ENCODE measurements at regions not wholly inside any gene's neighbourhood (a gene's known extent, or its start where the extent isn't known, plus 50 kb on each side); places are given as distances from the start of the nearest gene placed in this dataset.
A peak's percentile ranks its signal among the peaks of the same experiment; 100 is the strongest.

DNA sequence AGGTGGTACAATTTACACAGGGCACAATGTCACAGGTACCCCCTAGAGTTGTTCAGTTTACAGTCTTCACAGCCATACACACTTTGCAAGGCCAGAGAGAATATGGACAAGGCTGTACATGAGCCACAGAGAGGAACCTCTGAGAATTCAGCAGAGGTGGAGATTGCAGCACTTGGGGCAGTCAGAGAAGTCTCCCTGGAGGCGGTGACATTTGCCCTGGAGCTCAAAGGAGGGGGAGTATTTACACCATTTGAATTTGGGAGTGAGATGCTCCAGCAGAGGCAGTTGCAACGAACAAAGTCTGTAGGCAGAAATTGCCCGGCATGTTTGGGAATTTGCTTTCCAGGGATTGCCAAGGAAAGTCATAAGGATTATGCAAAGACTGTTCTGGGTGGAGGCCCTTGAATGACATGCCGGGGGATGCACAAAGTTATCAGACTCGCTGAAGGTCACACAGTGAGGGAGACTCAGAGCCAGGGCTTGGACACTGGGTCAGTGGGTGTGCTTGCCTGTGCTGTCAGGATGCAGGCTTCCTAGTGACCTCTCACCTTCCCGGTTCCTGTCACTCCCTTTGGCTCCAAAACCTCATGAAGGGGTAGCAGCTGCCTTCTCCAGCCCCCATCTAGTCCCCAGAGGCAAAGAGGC lies 160.7 kb upstream of the PCBD1 start:
- no peak for DNase-seq

DNA sequence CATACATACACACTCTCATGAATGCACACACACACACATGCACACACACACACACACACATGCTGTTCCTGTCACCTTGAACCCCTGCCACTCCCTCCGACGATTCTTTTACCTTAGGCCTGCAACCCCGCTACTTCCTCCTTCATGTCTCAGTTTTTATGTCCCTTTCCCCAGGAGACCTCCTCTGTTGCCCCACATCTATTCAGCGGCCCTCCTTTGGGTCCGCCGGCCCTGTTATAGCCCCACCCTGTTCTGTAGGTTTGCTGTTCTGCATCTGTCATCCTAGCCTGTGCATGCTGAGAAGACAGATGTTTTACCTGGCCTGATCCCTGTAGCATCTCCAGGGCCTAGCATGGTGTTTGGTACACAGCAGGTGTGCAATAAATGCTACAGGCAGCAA lies 161.6 kb upstream of the PCBD1 start:
- no peak for DNase-seq

DNA sequence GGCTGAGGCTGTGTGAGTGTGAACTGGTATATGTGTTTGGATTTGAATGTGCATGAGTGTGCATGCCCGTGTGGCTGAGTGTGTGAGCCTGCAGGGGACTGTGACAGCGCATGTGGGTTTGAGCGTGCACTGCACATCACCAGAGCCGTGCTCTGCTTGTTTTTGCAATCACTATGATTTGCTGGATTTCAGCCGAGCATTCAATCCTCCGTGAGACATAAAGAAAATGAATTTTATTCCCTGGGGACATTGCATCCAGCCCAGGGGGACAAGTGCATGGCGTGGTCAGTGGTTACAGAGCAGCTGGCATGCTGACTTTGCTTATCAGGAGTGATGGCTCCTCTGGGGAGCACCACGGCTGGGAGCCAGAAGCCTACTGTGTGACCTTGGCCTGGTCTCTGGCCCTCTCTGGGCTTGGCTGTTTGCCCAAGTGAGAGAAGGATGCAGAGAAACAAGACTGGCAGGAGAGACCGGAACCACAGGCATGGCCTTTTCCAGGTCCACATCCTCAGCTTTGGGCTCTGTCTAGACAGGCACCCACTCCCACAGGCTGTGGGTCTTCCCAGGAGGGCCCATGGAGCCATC lies 160.2 kb upstream of the UNC5B start:
- DNase-seq: no peak

DNA sequence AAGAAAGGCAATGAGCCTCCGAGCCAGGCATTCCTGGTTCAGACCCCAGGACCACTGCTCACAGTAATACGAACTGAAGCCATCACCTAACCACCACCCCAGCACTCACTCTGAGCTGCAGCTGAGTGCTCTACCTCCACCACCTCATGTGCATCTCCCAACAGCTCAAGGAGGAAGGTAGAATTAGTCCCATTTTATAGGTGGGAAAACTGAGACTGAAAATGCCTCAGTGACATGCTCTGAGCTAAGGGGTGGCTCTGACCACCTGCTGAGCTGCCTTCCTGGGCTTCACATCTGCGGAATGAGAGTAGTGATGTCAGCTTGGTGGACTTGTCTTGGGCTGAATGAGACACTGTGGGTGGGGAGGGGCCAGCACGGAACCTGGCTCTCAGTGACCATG lies 159.7 kb upstream of the UNC5B start:
- no peak for DNase-seq

DNA sequence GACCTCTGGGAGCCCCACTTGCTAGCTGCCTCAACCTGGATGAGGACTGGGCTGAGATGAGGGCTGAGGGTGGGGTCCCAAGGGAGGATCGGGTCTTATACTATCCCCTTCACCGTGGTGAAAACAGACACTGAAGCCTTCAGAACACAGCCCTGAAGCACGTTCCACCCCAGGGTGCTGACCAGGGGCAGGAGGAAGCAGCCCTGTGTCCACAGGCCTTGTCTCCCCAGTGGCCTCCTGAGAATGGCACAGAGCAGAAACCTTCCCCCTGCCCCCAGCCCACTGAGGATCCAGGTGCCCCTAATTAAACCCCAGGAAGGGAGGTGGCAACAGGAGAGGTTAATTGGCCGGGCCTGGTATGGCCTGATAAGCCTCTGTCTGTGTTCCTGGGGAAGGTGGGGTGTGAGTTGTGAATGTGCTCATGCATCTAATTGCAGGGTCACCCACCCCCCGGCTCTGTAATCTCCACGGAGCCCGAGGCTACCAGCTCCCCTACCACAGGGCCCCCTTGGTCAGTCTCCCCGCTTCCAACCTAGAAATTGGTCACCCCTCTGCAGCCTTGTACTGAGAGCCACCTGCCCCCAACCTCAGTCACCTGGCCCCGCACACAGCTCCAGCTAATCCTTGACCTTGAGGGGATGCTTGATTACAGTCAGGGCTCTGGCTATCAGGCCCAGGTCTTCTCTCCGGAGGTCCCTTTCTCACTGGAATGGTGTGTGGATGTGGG lies 159.0 kb upstream of the UNC5B start:
- DNase-seq: no peak

DNA sequence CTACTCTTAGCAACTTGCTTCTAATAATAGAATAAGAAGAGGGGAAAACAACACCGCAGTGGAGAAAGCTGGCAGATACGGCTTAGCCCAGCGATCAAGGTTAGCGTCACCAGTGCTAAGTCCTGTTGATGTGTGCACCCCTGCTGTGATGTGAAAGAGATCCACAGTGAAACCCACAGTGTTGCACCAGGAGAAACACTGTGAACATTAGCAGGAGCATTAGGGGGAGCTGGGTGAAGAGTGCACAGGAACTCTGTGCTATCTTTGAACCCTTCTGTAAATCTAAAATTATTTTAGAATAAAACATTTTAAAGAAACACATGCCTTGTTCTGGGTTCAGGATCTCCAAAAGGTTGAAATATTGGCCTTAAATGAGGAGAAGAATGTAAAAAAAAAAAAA lies 154.1 kb upstream of the UNC5B start:
- DNase-seq: no peak

DNA sequence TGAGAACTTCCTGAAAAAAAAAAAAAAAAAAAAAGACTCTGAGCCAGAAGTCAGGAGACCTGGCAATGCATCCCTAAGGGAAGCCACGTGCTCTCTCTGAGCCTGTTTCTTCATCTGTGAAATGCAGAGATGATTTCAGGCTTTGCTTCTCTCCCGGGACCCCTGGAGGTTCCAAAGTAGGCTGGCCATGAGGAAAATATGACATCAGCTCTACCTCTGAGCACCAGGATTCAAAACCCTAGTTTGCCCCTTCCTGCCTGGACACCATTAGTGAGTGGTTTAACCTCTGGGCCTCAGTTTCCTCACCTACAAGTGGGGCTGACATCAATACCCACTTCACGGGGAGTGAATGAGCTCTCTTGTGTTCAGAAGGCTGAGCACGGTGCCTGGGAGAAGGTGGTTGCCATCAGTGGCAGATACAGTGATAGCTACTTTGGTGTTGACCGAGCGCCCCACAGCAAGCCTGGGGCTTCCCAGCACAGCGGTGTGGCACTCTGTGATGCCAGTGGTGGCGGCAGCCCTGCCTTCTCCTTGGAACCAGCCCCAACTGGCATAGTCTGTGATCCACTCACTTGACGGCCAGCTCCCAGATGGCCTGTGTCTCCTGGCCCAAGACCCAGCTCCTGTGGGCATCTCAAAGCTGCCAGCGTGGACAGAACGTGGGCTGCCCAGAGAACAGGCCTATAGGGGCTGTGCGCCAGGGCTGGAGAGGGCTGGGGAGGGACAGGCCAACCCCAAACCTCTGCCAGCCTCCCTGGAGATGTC lies 153.1 kb upstream of the UNC5B start:
- peak in 4 of 14 donors; percentile 10 to 87 (median 26) for DNase-seq

DNA sequence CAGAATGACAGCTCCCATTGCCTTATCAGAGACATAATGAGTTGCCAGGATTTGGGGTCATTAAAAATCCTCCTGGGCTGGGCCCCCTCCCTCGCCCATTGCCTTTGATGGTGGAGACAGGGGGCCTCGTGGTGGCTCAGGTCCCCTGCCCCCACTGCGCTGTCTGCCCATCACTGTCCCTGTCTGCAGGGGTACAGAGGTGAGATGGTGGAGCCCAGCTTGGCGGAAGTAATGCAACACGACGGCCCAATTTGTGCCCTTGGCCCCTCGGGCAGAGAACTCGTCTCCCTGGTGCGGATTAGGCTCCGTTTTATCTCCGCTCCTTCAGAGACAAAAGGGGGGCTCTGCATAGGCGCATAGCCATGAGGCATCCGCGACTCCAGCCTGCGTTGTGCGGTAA lies 152.4 kb upstream of the UNC5B start:
- DNase-seq: no peak

DNA sequence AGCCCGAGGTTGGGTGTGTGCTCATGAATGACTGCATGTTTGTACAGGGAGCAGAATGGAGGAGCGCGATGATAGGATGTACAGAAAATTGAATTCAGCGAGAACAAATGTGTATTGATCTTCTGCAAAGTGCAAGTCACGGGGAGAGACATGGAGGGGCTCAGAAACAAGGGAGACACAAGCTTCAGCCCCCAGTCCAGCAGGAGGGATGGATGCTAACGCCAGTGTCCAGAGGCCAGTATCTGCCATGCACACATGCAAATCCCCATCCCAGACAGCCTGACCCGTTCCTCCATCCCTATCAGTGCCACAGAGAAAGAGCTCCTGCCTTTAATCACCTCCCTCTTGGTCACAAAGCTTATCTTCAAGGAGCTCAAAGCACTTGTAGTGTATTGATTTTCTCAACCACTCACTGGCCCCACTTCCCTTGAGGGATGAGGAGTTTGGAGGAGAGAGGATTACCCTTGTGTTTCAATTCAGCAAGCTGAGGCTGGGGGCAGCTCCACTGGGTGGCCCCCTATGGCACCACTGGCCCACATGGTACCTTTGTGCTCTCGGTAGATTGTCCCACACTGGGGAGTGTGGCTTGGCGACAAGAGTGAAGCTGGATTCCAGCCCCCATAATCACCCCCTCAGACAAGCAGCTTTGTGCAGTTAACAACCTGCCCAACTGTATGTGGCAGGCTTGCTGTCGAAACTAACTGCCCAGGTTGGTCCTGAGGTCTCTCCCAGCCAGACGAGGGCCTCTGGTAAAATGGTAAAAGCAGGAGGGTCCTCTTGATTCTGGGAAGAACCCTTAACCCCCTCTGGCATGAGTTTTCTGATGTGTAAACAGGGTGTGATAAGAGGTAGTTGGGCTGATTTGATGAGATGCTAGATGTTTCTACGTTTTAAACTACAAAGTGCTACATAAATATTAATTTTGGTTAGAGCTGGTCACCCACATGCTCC lies 151.6 kb upstream of the UNC5B start:
- no peak for DNase-seq

DNA sequence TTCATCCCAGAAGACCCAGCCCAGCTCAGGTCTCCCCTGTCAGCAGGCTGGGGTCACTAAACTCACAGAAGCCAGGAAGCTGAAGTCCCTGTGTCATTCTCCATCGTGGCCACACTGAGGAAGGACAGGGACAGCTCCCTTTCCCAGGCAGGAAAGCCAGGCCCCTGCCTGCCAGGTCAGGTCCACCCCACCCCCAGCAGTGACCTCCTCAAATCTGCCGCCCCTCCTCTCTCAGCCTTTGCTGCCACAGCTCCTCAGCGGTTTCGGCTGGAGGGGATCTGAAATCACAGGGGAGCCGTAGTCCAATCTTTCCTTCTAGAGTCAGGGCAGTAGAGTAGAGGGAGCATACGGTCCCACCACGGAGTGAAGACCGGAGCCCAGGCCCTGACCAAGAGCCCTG lies 150.9 kb upstream of the UNC5B start:
- DNase-seq: no peak

DNA sequence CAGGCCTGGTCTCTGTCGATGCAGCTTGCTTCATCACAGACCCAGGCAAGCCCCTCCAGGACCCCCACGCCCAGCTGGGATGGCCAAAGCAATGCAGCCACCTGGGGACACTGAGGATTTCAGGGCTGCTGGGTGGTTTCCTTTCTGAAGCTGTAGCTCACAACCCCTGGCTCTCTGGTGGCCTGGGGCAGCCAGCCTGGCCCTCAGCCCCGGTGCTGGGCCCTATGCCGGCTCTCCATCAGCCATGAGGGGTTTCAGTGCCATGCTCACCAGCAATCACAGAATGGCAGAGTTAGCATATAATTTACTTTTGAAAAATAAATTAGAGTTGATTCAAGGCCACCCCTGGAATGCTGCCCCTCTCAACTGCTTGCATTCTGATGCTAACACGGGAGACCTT lies 150.2 kb upstream of the UNC5B start:
- no peak for DNase-seq

DNA sequence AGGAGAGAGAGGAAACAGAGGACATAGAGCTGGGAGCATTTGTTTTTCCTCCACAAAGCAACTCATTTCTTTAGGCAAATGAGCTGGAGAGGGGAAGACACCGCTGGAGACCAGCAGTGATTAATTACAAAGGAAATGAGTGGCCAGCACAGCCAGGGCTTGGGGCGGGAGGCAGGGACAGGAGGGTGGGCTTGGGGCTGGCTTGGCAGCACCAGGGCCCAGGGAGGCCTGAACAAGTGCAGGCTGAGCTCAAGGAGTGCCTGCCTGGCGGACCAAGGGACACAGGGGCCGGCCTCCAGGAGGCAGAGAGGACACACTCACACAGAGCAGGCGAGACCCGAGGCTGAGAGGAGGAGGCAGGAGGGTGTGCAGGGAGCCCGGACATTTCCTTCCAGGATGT lies 149.0 kb upstream of the UNC5B start:
- no peak for DNase-seq

DNA sequence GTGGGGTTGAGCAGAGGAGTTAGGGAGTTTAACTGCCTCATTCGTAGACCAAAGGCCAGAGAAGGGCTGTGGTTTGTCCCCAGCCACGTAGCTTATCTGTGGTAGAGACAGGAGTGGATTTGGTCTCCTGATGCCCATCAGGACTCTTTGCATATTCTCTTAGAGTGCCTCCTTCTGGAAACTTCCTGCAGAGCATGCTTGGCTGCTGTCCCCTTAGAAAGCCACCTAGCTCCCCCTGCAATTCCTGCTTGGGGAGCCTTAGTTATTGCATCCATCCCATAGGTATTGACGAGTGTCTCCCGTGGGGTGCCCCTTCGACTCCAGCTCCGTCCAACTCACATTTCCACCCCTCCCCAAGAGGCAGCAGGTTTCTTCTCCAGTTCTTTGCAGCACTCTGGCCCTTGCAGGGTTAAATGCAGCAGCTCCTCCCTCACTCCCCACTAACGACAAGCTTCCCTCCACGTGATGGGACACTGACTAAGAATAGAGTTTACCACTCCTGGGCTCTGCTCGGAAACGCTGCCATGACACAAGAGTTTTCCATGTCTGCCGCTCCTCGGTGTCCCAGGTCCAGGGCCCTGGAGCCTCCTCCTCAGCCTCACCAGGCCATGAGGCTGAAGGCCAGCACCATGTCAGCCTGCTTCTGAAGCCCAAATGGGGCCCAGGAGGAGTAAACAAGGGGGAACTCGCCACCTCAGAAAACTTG lies 147.8 kb upstream of the UNC5B start:
- no peak for DNase-seq

DNA sequence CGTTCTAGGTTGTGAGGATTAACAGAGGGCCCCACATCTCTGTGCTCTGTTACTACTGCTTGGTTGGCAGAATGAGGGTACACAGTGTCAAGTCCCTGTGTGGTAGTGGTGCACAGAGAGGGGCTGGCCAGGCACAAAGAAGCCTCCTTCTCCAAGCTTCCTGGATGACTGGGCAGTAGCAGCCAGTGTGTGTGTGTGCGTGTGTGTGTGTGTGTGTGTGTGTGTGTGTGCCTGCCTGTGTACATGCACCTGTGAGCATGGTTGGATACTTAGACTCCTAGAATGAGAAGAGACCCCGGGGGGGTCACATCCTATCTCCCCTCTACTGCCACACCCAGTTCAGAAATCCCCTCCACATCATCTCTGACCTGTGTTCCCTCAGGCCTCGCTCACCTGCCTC lies 146.7 kb upstream of the UNC5B start:
- DNase-seq: no peak

DNA sequence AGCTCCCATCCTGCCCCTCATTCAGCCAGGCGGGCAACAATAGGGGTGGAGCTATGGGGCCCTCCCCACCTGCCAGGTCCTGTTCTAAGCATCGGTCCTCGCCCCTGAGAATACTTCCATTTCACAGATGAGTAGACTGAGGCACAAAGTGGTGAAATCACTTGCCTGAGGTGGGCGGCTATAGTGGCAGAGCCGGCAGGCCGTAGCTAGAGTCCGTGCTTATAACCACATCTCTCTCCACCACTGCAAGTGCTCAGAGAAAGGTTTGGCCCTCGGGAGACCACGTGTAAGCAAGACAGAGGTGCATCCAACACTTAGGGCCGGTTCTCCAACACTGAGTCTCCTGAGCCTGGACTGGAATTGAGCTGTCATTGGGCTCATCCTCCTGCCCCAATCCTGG lies 145.8 kb upstream of the UNC5B start:
- DNase-seq: no peak

DNA sequence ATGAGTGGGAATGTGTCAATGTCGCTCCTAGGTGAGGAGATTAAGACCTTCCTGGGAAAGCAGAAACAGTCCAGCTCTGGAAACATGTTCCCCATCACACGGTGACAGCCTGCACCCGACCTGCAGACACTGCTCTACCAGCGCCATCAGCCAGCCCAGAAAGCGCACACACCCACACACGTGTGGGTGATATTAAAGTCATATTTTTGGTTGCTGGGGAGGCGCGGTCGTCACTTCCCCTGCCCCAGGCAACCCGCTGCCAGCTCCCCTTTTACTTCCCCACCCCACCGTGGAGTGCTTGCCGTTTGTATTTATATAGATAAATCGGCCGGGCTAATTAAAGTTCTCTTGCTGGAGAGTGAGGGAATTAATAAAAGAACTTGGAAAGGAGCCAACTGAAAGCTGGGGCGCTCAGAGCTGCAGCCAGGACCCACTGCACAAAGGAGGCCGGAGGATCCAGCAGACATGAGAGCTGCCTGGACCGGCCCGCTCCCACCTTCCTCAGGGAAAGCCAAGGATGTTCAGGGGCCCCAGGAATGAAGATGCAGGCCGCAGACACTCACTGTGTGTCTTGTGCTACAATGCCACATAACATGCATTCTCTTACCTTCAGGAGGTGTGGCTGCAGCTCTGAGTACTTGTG lies 145.2 kb upstream of the UNC5B start:
- DNase-seq: no peak

DNA sequence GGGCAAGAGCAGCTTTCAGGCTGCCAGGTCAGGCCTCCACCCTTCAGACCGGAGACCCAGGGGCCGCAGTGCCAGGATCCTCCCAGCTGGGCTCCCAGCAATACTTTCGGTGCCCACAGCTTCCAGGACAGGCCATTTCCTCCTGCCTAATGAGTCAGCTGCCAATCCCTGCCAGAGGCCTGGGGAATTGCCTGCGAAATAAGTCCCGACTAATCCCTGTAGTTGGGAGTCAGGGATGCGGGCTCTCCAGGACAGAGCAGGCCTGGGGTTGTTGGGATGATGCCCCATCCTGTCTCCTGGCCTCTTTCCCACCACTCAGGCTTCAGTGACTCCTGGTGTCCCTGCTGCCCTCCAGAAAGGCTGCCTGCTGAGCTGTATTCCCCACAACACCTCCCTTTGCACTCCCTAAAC lies 143.5 kb upstream of the UNC5B start:
- peak in 10 of 14 donors; percentile 13 to 94 (median 50) for DNase-seq

DNA sequence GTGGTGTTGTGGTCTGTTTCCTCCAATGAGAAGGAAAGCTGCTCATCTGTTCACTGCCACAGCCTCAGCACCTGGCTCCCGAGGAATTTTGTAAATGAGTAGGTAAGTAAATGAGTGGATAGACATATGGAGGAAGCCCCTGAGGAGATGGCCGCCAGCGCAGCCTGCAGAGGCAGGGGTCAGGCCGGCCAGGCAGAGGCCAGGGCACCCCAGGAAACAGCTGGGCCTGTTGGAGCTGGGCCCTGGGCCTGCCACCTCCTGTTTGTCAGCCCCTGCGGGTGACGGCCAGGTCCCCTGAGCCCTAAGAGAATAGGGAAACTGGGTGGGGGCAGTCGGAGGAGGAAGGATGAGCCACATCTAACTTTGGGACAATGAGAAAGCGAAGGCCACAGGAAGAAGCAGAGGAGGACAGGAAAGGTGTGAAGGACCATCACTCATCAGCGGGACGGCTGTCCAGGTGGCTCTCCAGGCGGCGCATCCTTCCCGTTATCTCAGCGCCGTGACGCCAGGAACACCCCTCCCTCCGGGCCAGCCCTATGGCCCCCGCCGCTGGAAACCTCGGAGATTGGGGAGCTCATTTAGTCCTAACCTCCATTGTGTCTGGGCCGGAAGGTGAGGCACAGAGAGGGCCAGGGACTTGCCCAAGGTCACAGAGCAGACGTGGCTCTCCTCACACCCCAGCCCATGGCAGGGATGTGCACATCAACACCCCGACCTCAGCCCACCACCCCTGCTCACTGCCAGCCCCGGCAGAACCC lies 142.3 kb upstream of the UNC5B start:
- DNase-seq: no peak

DNA sequence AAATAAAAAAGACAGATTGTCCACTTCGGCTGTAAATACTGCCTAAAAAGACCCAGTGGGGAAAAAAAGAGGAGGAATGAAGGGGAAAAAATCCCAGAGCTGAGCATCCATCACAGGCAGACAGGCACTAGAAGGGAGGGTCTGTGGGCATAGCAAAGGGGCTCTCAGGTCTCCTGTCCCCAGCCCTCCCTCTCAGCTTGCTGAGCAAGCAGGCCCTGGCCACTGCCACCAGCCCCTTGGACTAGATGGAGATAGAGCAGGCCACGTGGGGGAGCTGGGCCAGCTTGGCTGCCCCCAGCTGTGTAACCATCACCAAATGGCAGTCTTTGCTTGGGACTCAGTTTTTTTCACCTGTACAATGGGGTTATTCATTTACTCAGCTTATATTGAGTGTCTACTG lies 141.6 kb upstream of the UNC5B start:
- no peak for DNase-seq

DNA sequence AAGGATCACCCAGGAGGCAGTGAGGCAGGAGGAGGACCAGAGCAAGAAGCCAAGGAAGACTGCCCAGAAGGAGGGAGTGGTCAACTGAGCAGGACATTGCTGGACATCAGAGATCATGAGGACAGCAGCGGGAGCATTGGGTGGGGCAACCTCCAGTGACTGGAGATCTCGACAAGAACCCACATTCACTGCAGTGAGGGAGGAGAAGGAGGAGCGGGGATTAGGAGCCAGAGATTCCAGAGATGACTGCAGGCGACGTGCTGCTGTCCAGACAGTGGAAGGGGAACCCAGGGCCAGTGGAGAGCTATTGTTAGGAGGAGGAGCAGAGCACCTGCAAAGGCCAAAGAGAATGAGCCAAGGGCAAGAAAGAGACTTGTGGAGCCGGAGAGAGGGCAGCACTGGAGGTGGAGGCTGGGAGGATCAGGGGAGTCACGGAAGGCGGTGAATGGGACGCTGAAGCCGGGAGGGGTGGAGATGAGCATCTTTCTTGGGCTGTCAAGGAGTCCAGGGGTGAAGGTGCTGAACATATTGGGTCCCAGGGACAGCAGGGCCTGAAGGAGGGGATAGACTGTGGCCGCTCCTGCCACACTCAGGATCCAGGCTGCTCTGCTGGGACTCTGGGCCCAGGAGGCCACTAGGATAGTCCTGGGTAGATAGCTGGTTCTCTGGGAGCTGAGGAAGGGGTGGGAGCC lies 140.1 kb upstream of the UNC5B start:
- no peak for DNase-seq

All from C1 segment of cervical spinal cord (tissue), 14 donors.